ENCODE measurements at regions not wholly inside any gene's neighbourhood (a gene's known extent, or its start where the extent isn't known, plus 50 kb on each side); places are given as distances from the start of the nearest gene placed in this dataset.

- Histone ChIP-seq H3K27ac (ENCODE audit: low read depth, low read length) (no peak overlapping the region), H3K36me3 (ENCODE audit: insufficient read depth, low read length) (no peaks in the 10 kb centered on the region)
Measured at GRCh38 chr2:65737452-65738011, 305.1 kb upstream of the SPRED2 start.

GRCh38 chr2:65731476-65731875, 299.1 kb upstream of the SPRED2 start:
- Histone ChIP-seq H3K4me3 (ENCODE audit: low read length) (no peak overlapping the region), H3K36me3 (ENCODE audit: insufficient read depth, low read length) (no peaks in the 10 kb centered on the region), H3K27ac (ENCODE audit: low read depth, low read length) (no peak overlapping the region), H3K9me3 (ENCODE audit: insufficient read depth, low read depth, low read length) (peaks cover 3% of the 10 kb centered on the region; the same call in 1 of the 2 replicates), H3K4me1 (ENCODE audit: insufficient read depth, low read length) (no peaks in the 10 kb centered on the region), H3K27me3 (ENCODE audit: insufficient read depth, low read length) (no peaks in the 10 kb centered on the region), H3K9ac (ENCODE audit: low read depth, low read length) (no peak overlapping the region)
- 92% methylated on average over 12 of the region's 12 CpGs for WGBS

More at GRCh38 chr2:65737452-65738011, 305.1 kb upstream of the SPRED2 start:
- Histone ChIP-seq H3K9ac (ENCODE audit: low read depth, low read length) (no peak overlapping the region), H3K4me3 (ENCODE audit: low read length) (no peak overlapping the region), H3K27me3 (ENCODE audit: insufficient read depth, low read length) (no peaks in the 10 kb centered on the region), H3K4me1 (ENCODE audit: insufficient read depth, low read length) (no peaks in the 10 kb centered on the region), H3K9me3 (ENCODE audit: insufficient read depth, low read depth, low read length) (no peaks in the 10 kb centered on the region)
- WGBS = 95% methylated on average over 4 of the region's 4 CpGs

- Histone ChIP-seq H3K9me3 (ENCODE audit: insufficient read depth, low read depth, low read length) (peaks cover 6% of the 10 kb centered on the region; the same call in 1 of the 2 replicates), H3K9ac (ENCODE audit: low read depth, low read length) (no peak overlapping the region), H3K27ac (ENCODE audit: low read depth, low read length) (no peak overlapping the region), H3K4me1 (ENCODE audit: insufficient read depth, low read length) (no peaks in the 10 kb centered on the region), H3K4me3 (ENCODE audit: low read length) (no peak overlapping the region), H3K27me3 (ENCODE audit: insufficient read depth, low read length) (no peaks in the 10 kb centered on the region), H3K36me3 (ENCODE audit: insufficient read depth, low read length) (no peaks in the 10 kb centered on the region)
- WGBS = 66% methylated on average over 3 of the region's 3 CpGs
Measured at GRCh38 chr2:65730186-65730585, 297.8 kb upstream of the SPRED2 start.

GRCh38 chr2:65729246-65729645, 296.8 kb upstream of the SPRED2 start:
- no peak overlapping the region for H3K27ac ChIP-seq (ENCODE audit: low read depth, low read length)
- 74% methylated on average over 5 of the region's 5 CpGs for WGBS

GRCh38 chr2:65728477-65729180, 296.2 kb upstream of the SPRED2 start:
- Histone ChIP-seq H3K9me3 (ENCODE audit: insufficient read depth, low read depth, low read length) (peaks cover 6% of the 10 kb centered on the region; the same call in 1 of the 2 replicates), H3K4me3 (ENCODE audit: low read length) (no peak overlapping the region), H3K27me3 (ENCODE audit: insufficient read depth, low read length) (no peaks in the 10 kb centered on the region), H3K4me1 (ENCODE audit: insufficient read depth, low read length) (no peaks in the 10 kb centered on the region), H3K9ac (ENCODE audit: low read depth, low read length) (no peak overlapping the region), H3K36me3 (ENCODE audit: insufficient read depth, low read length) (no peaks in the 10 kb centered on the region), H3K27ac (ENCODE audit: low read depth, low read length) (no peak overlapping the region)
- WGBS = 91% methylated on average over 3 of the region's 5 CpGs

More at GRCh38 chr2:65729246-65729645, 296.8 kb upstream of the SPRED2 start:
- Histone ChIP-seq H3K9me3 (ENCODE audit: insufficient read depth, low read depth, low read length) (peaks cover 6% of the 10 kb centered on the region; the same call in 1 of the 2 replicates), H3K27me3 (ENCODE audit: insufficient read depth, low read length) (no peaks in the 10 kb centered on the region), H3K4me3 (ENCODE audit: low read length) (no peak overlapping the region), H3K36me3 (ENCODE audit: insufficient read depth, low read length) (no peaks in the 10 kb centered on the region), H3K9ac (ENCODE audit: low read depth, low read length) (no peak overlapping the region), H3K4me1 (ENCODE audit: insufficient read depth, low read length) (no peaks in the 10 kb centered on the region)

- no peaks in the 10 kb centered on the region for H3K36me3 ChIP-seq (ENCODE audit: insufficient read depth, low read length)
- no peak overlapping the region for H3K9ac ChIP-seq (ENCODE audit: low read depth, low read length)
- no peak overlapping the region for H3K27ac ChIP-seq (ENCODE audit: low read depth, low read length)
- H3K4me3 ChIP-seq (ENCODE audit: low read length) = no peak overlapping the region
- H3K27me3 ChIP-seq (ENCODE audit: insufficient read depth, low read length) = no peaks in the 10 kb centered on the region
- WGBS = 94% methylated on average over 3 of the region's 3 CpGs
- H3K4me1 ChIP-seq (ENCODE audit: insufficient read depth, low read length) = no peaks in the 10 kb centered on the region
- peaks cover 6% of the 10 kb centered on the region; the same call in 1 of the 2 replicates for H3K9me3 ChIP-seq (ENCODE audit: insufficient read depth, low read depth, low read length)
Measured at GRCh38 chr2:65727816-65728215, 295.4 kb upstream of the SPRED2 start.

- H3K27me3 ChIP-seq (ENCODE audit: insufficient read depth, low read length) = no peaks in the 10 kb centered on the region
- WGBS = no CpG with 5 or more reads among the region's 1 CpG
- peaks cover 6% of the 10 kb centered on the region; the same call in 1 of the 2 replicates for H3K9me3 ChIP-seq (ENCODE audit: insufficient read depth, low read depth, low read length)
- no peaks in the 10 kb centered on the region for H3K36me3 ChIP-seq (ENCODE audit: insufficient read depth, low read length)
- no peak overlapping the region for H3K9ac ChIP-seq (ENCODE audit: low read depth, low read length)
- H3K4me3 ChIP-seq (ENCODE audit: low read length) = no peak overlapping the region
- H3K4me1 ChIP-seq (ENCODE audit: insufficient read depth, low read length) = no peaks in the 10 kb centered on the region
- no peak overlapping the region for H3K27ac ChIP-seq (ENCODE audit: low read depth, low read length)
Measured at GRCh38 chr2:65727381-65727780, 295.0 kb upstream of the SPRED2 start.

- no peaks in the 10 kb centered on the region for H3K36me3 ChIP-seq (ENCODE audit: insufficient read depth, low read length)
- WGBS = 93% methylated on average over 4 of the region's 4 CpGs
- H3K27me3 ChIP-seq (ENCODE audit: insufficient read depth, low read length) = no peaks in the 10 kb centered on the region
- no peaks in the 10 kb centered on the region for H3K4me1 ChIP-seq (ENCODE audit: insufficient read depth, low read length)
- H3K4me3 ChIP-seq (ENCODE audit: low read length) = no peak overlapping the region
- no peak overlapping the region for H3K27ac ChIP-seq (ENCODE audit: low read depth, low read length)
- peaks cover 6% of the 10 kb centered on the region; the same call in 1 of the 2 replicates for H3K9me3 ChIP-seq (ENCODE audit: insufficient read depth, low read depth, low read length)
- no peak overlapping the region for H3K9ac ChIP-seq (ENCODE audit: low read depth, low read length)
Measured at GRCh38 chr2:65724752-65725151, 292.4 kb upstream of the SPRED2 start.

- Histone ChIP-seq H3K27me3 (ENCODE audit: insufficient read depth, low read length) (no peaks in the 10 kb centered on the region), H3K36me3 (ENCODE audit: insufficient read depth, low read length) (no peaks in the 10 kb centered on the region), H3K4me1 (ENCODE audit: insufficient read depth, low read length) (no peaks in the 10 kb centered on the region), H3K27ac (ENCODE audit: low read depth, low read length) (no peak overlapping the region), H3K4me3 (ENCODE audit: low read length) (no peak overlapping the region), H3K9me3 (ENCODE audit: insufficient read depth, low read depth, low read length) (peaks cover 6% of the 10 kb centered on the region; the same call in 1 of the 2 replicates), H3K9ac (ENCODE audit: low read depth, low read length) (no peak overlapping the region)
- WGBS = 92% methylated on average over 2 of the region's 2 CpGs
Measured at GRCh38 chr2:65724336-65724735, 291.9 kb upstream of the SPRED2 start.

- Histone ChIP-seq H3K27ac (ENCODE audit: low read depth, low read length) (no peak overlapping the region), H3K4me1 (ENCODE audit: insufficient read depth, low read length) (no peaks in the 10 kb centered on the region), H3K9me3 (ENCODE audit: insufficient read depth, low read depth, low read length) (peaks cover 6% of the 10 kb centered on the region; the same call in 1 of the 2 replicates), H3K4me3 (ENCODE audit: low read length) (no peak overlapping the region), H3K9ac (ENCODE audit: low read depth, low read length) (no peak overlapping the region), H3K36me3 (ENCODE audit: insufficient read depth, low read length) (no peaks in the 10 kb centered on the region), H3K27me3 (ENCODE audit: insufficient read depth, low read length) (no peaks in the 10 kb centered on the region)
- 58% methylated on average over 5 of the region's 5 CpGs for WGBS
Measured at GRCh38 chr2:65722028-65722778, 289.8 kb upstream of the SPRED2 start.

- no peaks in the 10 kb centered on the region for H3K4me1 ChIP-seq (ENCODE audit: insufficient read depth, low read length)
- H3K9me3 ChIP-seq (ENCODE audit: insufficient read depth, low read depth, low read length) = no peaks in the 10 kb centered on the region
- H3K27me3 ChIP-seq (ENCODE audit: insufficient read depth, low read length) = no peaks in the 10 kb centered on the region
- WGBS = 100% methylated on average over 1 of the region's 1 CpG
- H3K9ac ChIP-seq (ENCODE audit: low read depth, low read length) = no peak overlapping the region
- no peak overlapping the region for H3K27ac ChIP-seq (ENCODE audit: low read depth, low read length)
- H3K36me3 ChIP-seq (ENCODE audit: insufficient read depth, low read length) = no peaks in the 10 kb centered on the region
- no peak overlapping the region for H3K4me3 ChIP-seq (ENCODE audit: low read length)
Measured at GRCh38 chr2:65716698-65717097, 284.3 kb upstream of the SPRED2 start.

Data from HUES64 (cell line).